Bronchial epithelial cell (primary cell): ENCODE measurements at regions not wholly inside any gene's neighbourhood (a gene's known extent, or its start where the extent isn't known, plus 50 kb on each side); places are given as distances from the start of the nearest gene placed in this dataset.

Source experiments
- DNase-seq: peaks from one replicate; pipeline ENCODE4 v3.0.0-alpha.2; 2010; ENCODE audit warnings: low read depth
- FAIRE-seq: peaks from 2 replicates; lab custom pipeline; 2011; peaks lifted over from hg19 to GRCh38; lab: Jason Lieb, UNC
- H3K27me3 ChIP-seq: 2 replicates; pipeline ENCODE4 v1.5.1; 2011; ENCODE audit warnings: low read length; ENCODE audit not compliant: control insufficient read depth, insufficient read depth
- H3K36me3 ChIP-seq: 2 replicates; pipeline ENCODE4 v1.5.1; 2011; ENCODE audit warnings: low read length; ENCODE audit not compliant: control insufficient read depth, insufficient read depth
- H3K4me3 ChIP-seq: 2 replicates; pipeline ENCODE4 v1.5.1; 2011; ENCODE audit warnings: mild to moderate bottlenecking, low read depth, low read length, control low read depth
- CTCF ChIP-seq: IDR thresholded peaks from 2 replicates; pipeline ENCODE4 v1.5.1; 2011; ENCODE audit warnings: mild to moderate bottlenecking, moderate library complexity, low read length, control low read depth, inconsistent platforms; ENCODE audit not compliant: insufficient read depth, severe bottlenecking

GRCh38 chr10:36182179-36182566, 540.1 kb upstream of the FZD8 start:
- no peaks in the 10 kb centered on the region for H3K36me3 ChIP-seq
- H3K27me3 ChIP-seq = no peaks in the 10 kb centered on the region
- TF ChIP-seq CTCF = no peak
- FAIRE-seq (no peak), DNase-seq (no peak)
- no peak overlapping the region for H3K4me3 ChIP-seq

- DNase-seq (no peak), FAIRE-seq (no peak)
- Histone ChIP-seq H3K27me3 (no peaks in the 10 kb centered on the region), H3K4me3 (no peak overlapping the region), H3K36me3 (no peaks in the 10 kb centered on the region)
- TF ChIP-seq CTCF = no peak
These were observed 539.5 kb upstream of the FZD8 start for GRCh38 chr10:36181426-36182178.

GRCh38 chr10:36178616-36179015, 536.5 kb upstream of the FZD8 start:
- DNase-seq = no peak
- no peaks in the 10 kb centered on the region for H3K36me3 ChIP-seq
- H3K27me3 ChIP-seq = no peaks in the 10 kb centered on the region
- no peak for FAIRE-seq
- no peak overlapping the region for H3K4me3 ChIP-seq
- TF ChIP-seq CTCF = no peak

- H3K36me3 ChIP-seq = no peaks in the 10 kb centered on the region
- no peaks in the 10 kb centered on the region for H3K27me3 ChIP-seq
- FAIRE-seq = no peak
- DNase-seq = no peak
- H3K4me3 ChIP-seq = no peak overlapping the region
- TF ChIP-seq CTCF = no peak
These were observed 535.0 kb upstream of the FZD8 start for GRCh38 chr10:36177071-36177470.

- H3K4me3 ChIP-seq = no peak overlapping the region
- no peaks in the 10 kb centered on the region for H3K36me3 ChIP-seq
- FAIRE-seq (no peak), DNase-seq (no peak)
- no peaks in the 10 kb centered on the region for H3K27me3 ChIP-seq
- TF ChIP-seq CTCF = no peak
These were observed 533.9 kb upstream of the FZD8 start for GRCh38 chr10:36175954-36176353.

- no peaks in the 10 kb centered on the region for H3K27me3 ChIP-seq
- no peaks in the 10 kb centered on the region for H3K36me3 ChIP-seq
- no peak for DNase-seq
- no peak overlapping the region for H3K4me3 ChIP-seq
- no peak for TF ChIP-seq CTCF
- no peak for FAIRE-seq
These were observed 531.3 kb upstream of the FZD8 start for GRCh38 chr10:36173364-36173763.
